ENCODE measurements at regions not wholly inside any gene's neighbourhood (a gene's known extent, or its start where the extent isn't known, plus 50 kb on each side); places are given as distances from the start of the nearest gene placed in this dataset.

DNA sequence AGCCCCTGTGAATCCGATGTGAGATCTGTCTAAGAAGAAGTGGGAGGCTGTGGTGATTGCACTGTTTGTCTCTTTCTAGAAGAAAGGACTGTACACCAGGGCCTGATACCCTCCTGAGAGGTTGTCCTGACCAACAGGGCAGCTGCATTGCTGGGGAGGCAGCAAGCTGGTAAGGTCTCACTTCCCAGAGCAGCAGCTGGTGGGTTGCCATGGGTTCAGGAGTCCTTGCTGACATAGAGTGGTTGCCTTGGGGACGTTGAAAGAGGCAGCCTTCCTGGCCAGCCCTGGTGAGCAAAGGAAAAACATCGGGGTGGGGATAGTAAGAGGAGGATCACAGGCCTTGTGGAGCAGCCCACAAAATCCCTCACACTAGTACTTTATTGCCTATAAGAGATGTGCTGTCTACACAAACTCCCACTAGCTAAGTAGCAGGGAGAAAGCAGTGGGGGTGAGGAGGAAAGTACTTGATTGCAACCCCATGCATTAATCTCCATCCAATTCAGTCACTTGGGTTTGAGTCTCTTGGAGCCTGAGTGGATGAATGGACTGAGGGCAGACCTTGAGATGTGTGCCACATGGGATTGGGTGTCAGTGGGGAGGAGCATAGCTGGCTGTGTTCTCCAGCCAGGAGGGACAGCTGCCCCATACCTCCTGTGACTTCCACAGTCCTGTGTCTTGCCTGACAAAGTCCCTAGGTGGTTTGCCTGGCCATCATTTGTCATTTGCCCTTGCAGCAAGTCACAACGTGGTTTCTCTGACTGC lies 143.8 kb upstream of the RPL38 start:
- TF ChIP-seq, protein P1, sequence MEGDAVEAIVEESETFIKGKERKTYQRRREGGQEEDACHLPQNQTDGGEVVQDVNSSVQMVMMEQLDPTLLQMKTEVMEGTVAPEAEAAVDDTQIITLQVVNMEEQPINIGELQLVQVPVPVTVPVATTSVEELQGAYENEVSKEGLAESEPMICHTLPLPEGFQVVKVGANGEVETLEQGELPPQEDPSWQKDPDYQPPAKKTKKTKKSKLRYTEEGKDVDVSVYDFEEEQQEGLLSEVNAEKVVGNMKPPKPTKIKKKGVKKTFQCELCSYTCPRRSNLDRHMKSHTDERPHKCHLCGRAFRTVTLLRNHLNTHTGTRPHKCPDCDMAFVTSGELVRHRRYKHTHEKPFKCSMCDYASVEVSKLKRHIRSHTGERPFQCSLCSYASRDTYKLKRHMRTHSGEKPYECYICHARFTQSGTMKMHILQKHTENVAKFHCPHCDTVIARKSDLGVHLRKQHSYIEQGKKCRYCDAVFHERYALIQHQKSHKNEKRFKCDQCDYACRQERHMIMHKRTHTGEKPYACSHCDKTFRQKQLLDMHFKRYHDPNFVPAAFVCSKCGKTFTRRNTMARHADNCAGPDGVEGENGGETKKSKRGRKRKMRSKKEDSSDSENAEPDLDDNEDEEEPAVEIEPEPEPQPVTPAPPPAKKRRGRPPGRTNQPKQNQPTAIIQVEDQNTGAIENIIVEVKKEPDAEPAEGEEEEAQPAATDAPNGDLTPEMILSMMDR (IDR thresholded peaks at IDR 0.05) = no peak
- TF ChIP-seq POLR2A (IDR thresholded peaks at IDR 0.05) = no peak

All from uterus (tissue), 2 donors.